Thoracic aorta (tissue), 2 donors: ENCODE measurements at regions not wholly inside any gene's neighbourhood (a gene's known extent, or its start where the extent isn't known, plus 50 kb on each side); places are given as distances from the start of the nearest gene placed in this dataset.

ENCODE experiments used
- ATAC-seq: fragments of 150-250 bp; one replicate; pipeline ENCODE4 v1.8.0; 2017; ENCODE audit warnings: low read depth; ENCODE audit not compliant: insufficient number of reproducible peaks, low FRiP score
- DNase-seq: peaks from one replicate; pipeline ENCODE4 v3.0.0-alpha.2; 2020; ENCODE audit warnings: low spot score
- H3K27ac ChIP-seq, 2 donors: fragments of 200-600 bp; sonication (generic); 1 replicate in 1 of 2; 2 replicates in 1 of 2; pipeline ENCODE4 v1.5.1; 2016; ENCODE audit warnings: mild to moderate bottlenecking in 2 of 2, moderate library complexity in 2 of 2
- H3K27me3 ChIP-seq: fragments of 200-600 bp; sonication (generic); replicated peaks from 2 replicates; pipeline ENCODE4 v1.6.0; 2016; ENCODE audit warnings: mild to moderate bottlenecking; ENCODE audit not compliant: insufficient read depth
- H3K36me3 ChIP-seq: fragments of 200-600 bp; sonication (generic); one replicate; pipeline ENCODE4 v1.5.1; 2016
- H3K4me1 ChIP-seq, 2 donors: fragments of 200-600 bp; sonication (generic); 1 replicate in 1 of 2; 2 replicates in 1 of 2; pipeline versions ENCODE4 v1.5.1 to v1.6.0; 2016; ENCODE audit warnings: low read depth in 2 of 2, mild to moderate bottlenecking in 1 of 2; ENCODE audit not compliant: control insufficient read depth in 1 of 2
- H3K4me3 ChIP-seq: fragments of 200-600 bp; sonication (generic); 2 replicates; pipeline ENCODE4 v1.5.1; 2016; ENCODE audit warnings: mild to moderate bottlenecking
- H3K9me3 ChIP-seq: fragments of 200-600 bp; sonication (generic); 2 replicates; pipeline ENCODE4 v1.5.1; 2016
- TF ChIP-seq, protein P1 (sequence below): fragments of 200-600 bp; sonication (generic); IDR thresholded peaks from one replicate; pipeline ENCODE4 v1.5.1; 2019; ENCODE audit warnings: antibody characterized with exemption

DNA sequence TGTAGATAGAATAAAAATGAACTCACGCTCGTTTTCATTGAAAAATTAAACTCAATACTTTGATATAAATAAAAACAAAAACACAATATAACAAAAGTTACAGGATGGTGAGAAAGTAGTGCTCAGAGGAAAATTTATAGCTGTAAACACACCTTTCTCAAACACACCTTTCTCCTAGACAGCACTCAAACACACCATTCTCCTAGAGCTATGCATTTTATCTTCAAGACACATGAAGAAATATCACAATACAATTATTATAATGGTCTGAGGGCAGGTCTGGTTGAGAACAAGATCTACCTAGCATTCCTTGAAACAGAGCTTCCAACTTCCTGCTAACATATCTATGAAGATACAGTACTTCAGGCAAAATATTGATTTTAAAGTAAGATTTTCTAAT, 183.4 kb upstream of the NBEA start:
- H3K27ac ChIP-seq: no peak overlapping the region
- no peaks in the 10 kb centered on the region for H3K36me3 ChIP-seq
- peaks cover 0 to 7% of the 10 kb centered on the region in 2 donors for H3K4me1 ChIP-seq
- no peak for DNase-seq
- ATAC-seq: no peak
- H3K9me3 ChIP-seq: no peaks in the 10 kb centered on the region
- no peaks in the 10 kb centered on the region for H3K27me3 ChIP-seq
- no peak overlapping the region for H3K4me3 ChIP-seq
- TF ChIP-seq, protein P1, sequence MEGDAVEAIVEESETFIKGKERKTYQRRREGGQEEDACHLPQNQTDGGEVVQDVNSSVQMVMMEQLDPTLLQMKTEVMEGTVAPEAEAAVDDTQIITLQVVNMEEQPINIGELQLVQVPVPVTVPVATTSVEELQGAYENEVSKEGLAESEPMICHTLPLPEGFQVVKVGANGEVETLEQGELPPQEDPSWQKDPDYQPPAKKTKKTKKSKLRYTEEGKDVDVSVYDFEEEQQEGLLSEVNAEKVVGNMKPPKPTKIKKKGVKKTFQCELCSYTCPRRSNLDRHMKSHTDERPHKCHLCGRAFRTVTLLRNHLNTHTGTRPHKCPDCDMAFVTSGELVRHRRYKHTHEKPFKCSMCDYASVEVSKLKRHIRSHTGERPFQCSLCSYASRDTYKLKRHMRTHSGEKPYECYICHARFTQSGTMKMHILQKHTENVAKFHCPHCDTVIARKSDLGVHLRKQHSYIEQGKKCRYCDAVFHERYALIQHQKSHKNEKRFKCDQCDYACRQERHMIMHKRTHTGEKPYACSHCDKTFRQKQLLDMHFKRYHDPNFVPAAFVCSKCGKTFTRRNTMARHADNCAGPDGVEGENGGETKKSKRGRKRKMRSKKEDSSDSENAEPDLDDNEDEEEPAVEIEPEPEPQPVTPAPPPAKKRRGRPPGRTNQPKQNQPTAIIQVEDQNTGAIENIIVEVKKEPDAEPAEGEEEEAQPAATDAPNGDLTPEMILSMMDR: no peak

DNA sequence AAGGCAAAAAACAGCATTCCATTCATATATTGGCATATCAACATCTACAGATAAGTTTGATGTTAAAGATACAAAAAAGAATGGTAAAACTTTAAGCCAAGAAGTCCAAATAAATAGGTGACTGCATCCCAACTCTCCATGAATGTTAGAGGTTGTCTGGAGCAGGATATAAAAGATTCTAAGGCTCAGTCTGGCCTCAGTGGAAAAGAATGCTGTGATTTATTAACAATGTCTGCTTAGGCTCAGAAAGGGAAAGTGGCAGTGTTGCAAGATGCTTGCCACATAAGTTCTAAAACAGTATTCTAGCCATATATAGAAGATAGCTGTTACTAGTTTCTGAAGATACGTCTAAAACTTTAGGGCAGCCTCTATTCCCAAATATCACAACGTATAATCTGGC, 179.8 kb upstream of the NBEA start:
- Histone ChIP-seq H3K9me3 (no peaks in the 10 kb centered on the region), H3K27ac (no peak overlapping the region), H3K36me3 (no peaks in the 10 kb centered on the region), H3K27me3 (no peaks in the 10 kb centered on the region), H3K4me1 (peaks cover 0 to 7% of the 10 kb centered on the region in 2 donors), H3K4me3 (no peak overlapping the region)
- DNase-seq (no peak), ATAC-seq (no peak)
- TF ChIP-seq, protein P1: no peak

DNA sequence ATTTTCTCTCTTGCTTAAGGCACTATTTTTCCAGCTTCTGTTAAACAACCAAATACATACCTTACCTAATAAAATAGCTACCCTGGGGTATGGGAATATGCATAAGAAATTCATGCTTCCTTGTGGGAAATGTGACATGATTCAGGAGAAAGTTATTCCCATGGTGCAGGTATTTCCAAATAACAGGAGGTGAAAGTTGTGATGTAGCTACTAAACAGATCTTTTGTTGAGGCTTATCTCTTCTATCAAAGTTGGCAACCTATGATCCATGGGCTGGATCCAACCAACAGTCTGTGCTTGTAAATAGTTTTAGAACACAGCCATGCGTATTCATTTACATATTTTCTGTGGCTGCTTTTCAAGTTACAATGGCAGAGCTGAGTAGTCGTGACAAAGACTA, 177.8 kb upstream of the NBEA start:
- DNase-seq (no peak), ATAC-seq (no peak)
- TF ChIP-seq, protein P1: no peak
- H3K4me3 ChIP-seq: no peak overlapping the region
- no peaks in the 10 kb centered on the region for H3K36me3 ChIP-seq
- H3K27ac ChIP-seq: no peak overlapping the region
- H3K4me1 ChIP-seq: peaks cover 0 to 7% of the 10 kb centered on the region in 2 donors
- H3K27me3 ChIP-seq: no peaks in the 10 kb centered on the region
- H3K9me3 ChIP-seq: no peaks in the 10 kb centered on the region

DNA sequence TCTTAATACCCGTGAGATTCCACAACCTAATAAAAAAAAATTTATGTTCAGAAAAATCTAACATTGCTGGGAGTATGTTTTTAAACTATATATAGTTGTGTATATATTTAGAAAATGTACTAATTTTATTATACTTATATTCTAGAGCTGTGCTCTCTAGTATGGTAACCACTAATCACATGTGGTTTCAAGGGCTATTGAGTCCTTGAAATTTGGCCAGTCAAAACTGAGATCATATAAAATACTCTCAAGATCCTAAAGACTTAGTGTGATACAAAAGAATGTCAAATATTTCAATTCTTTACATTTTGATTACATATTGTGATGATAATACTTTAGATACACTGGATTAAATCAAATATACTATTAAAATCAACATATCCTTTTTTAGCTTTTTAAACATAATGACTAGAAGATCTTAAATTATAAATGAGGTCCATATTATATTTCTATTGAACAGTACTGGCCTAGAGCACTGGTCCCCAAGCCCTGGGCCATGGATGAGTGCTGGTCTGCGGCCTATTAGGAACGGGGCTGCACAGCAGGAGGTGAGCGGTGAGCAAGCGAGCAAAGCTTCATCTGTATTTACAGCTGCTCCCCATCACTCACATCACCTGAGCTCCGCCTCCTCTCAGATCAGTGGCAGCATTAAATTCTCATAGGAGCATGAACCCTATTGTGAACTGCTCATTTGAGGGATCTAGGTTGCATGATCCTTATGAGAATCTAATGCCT, 176.5 kb upstream of the NBEA start:
- H3K4me3 ChIP-seq: no peak overlapping the region
- no peaks in the 10 kb centered on the region for H3K36me3 ChIP-seq
- H3K27me3 ChIP-seq: no peaks in the 10 kb centered on the region
- no peak overlapping the region for H3K27ac ChIP-seq
- DNase-seq (no peak), ATAC-seq (no peak)
- peaks cover 0 to 7% of the 10 kb centered on the region in 2 donors for H3K4me1 ChIP-seq
- H3K9me3 ChIP-seq: no peaks in the 10 kb centered on the region
- TF ChIP-seq, protein P1: no peak

DNA sequence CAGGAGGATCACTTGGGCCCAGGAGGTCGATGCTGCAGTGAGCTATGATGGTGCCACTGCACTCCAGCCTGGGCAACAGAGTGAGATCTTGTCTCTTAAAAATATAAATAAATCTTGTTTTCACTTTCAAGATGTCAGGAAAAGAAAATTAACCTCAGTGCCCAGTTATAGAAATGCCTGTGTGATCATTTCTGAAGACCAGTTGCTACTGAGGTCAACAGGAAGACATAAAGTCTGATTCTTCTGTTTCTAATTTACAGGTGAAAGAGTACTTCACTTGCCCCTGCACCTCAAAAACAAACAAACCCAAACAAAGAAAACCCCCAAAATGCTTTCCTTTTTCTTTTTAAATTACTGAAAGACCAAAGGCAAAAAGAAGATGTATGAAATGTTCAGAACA, 174.3 kb upstream of the NBEA start:
- no peak overlapping the region for H3K4me3 ChIP-seq
- H3K36me3 ChIP-seq: no peaks in the 10 kb centered on the region
- TF ChIP-seq, protein P1: no peak
- no peaks in the 10 kb centered on the region for H3K9me3 ChIP-seq
- no peaks in the 10 kb centered on the region for H3K27me3 ChIP-seq
- no peak overlapping the region for H3K27ac ChIP-seq
- ATAC-seq (no peak), DNase-seq (no peak)
- no peaks in the 10 kb centered on the region for H3K4me1 ChIP-seq
